ENCODE measurements at regions not wholly inside any gene's neighbourhood (a gene's known extent, or its start where the extent isn't known, plus 50 kb on each side); places are given as distances from the start of the nearest gene placed in this dataset.

DNA sequence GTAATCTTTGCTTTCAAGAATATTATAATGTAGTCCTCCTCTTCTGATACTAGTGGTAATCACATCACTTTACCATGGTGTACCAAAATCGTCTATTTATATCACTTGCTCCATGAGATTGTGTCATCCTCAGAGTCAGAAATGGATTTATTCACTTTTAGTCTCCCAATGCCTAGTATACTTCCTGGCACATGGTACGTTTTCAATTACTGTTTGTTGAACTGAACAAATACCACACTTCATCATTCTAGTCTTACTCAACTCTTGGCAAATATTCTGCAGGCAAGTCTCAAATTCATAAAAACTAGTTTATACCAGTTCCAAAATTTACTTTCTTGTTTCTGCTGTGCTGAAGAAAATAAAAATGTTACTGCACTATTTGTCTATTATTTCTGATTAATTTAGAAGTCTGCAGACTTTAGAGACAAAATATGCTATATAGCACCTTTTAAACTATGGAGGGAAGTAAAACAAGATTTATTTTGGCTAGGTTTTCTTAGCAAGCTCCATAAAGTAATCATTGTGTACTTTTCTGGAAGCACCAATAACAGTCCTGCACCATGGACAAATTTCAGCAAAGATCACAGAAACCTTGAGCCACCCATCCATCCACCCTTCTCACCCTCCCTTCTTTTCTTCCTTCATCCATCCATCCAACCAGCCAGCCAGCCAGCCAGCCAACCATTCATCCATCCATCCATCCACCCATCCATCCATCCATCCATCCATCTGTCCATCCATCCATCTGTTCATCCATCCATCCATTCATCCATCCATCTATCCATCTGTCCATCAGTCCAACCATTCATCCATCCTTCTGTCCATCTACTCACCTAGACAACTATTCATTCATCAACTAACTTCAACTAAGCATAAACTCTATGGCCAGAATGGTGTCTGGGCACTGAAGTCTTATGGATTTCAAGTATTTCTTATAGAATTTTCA lies 102.1 kb upstream of the STMND1 start:
- no peak for DNase-seq
- Histone ChIP-seq H3K36me3 (no peaks in the 10 kb centered on the region), H3K27ac (no peak overlapping the region), H3K4me3 (no peak overlapping the region), H3K4me1 (peaks cover 0 to 6% (median 5%) of the 10 kb centered on the region in 4 donors), H3K9me3 (no peaks in the 10 kb centered on the region), H3K27me3 (no peaks in the 10 kb centered on the region)
- peak; percentile 59 to 77 for ATAC-seq (ENCODE audit: low FRiP score in 2 of 2)
- WGBS, 2 donors = 22 to 26% methylated on average over 2 of the region's 2 CpGs
- TF ChIP-seq POLR2A (IDR thresholded peaks at IDR 0.05) = no peak
- TF ChIP-seq CTCF (IDR thresholded peaks at IDR 0.05) = no peak
- TF ChIP-seq EP300 (IDR thresholded peaks at IDR 0.05) = peak in 1 of 4 donors; percentile 58
- peak in 1 of 2 donors; percentile 51 for TF ChIP-seq POLR2AphosphoS5 (IDR thresholded peaks at IDR 0.05)

DNA sequence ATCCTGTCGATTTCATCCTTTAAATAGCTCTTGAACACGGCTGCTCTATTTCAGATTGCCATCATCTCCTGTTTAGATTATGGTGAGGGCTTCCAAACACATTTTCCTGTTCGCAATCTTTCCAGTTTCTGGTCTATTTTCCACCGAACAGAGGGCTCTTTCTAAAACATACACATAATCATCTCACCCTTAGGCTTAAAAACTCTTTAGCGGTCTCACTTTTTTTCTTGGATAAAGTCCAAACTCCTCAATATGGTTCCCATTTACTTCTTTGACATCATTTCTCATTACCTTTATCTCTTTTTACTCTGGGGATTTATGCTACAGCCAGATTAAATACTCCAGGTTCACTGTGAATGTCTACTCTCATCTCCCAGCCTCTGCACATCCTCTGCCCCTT lies 103.4 kb upstream of the STMND1 start:
- Histone ChIP-seq H3K4me3 (no peak overlapping the region), H3K9me3 (no peaks in the 10 kb centered on the region), H3K4me1 (peaks cover 0 to 6% (median 5%) of the 10 kb centered on the region in 4 donors), H3K27ac (no peak overlapping the region), H3K36me3 (no peaks in the 10 kb centered on the region), H3K27me3 (no peaks in the 10 kb centered on the region)
- no peak for TF ChIP-seq EP300 (IDR thresholded peaks at IDR 0.05)
- no peak for TF ChIP-seq CTCF (IDR thresholded peaks at IDR 0.05)
- TF ChIP-seq POLR2AphosphoS5 (IDR thresholded peaks at IDR 0.05) = no peak
- no peak for TF ChIP-seq POLR2A (IDR thresholded peaks at IDR 0.05)
- 45 to 46% methylated on average over 5 of the region's 5 CpGs for WGBS, 2 donors
- ATAC-seq (ENCODE audit: low FRiP score in 2 of 2) = no peak
- DNase-seq = no peak

- no peaks in the 10 kb centered on the region for H3K27me3 ChIP-seq
- H3K9me3 ChIP-seq = no peaks in the 10 kb centered on the region
- peaks cover 0 to 6% (median 5%) of the 10 kb centered on the region in 4 donors for H3K4me1 ChIP-seq
- WGBS, 2 donors = 89% methylated on average over 6 of the region's 6 CpGs
- H3K27ac ChIP-seq = no peak overlapping the region
- TF ChIP-seq CTCF (IDR thresholded peaks at IDR 0.05) (no peak), POLR2AphosphoS5 (IDR thresholded peaks at IDR 0.05) (no peak), EP300 (IDR thresholded peaks at IDR 0.05) (no peak), POLR2A (IDR thresholded peaks at IDR 0.05) (no peak)
- DNase-seq (no peak), ATAC-seq (ENCODE audit: low FRiP score in 2 of 2) (no peak)
- no peaks in the 10 kb centered on the region for H3K36me3 ChIP-seq
- H3K4me3 ChIP-seq = no peak overlapping the region
Observed at GRCh38 chr6:16995511-16996250, 106.2 kb upstream of the STMND1 start.

- WGBS, 2 donors = 77 to 89% methylated on average over 6 of the region's 6 CpGs
- DNase-seq (no peak), ATAC-seq (ENCODE audit: low FRiP score in 2 of 2) (no peak)
- TF ChIP-seq EP300 (IDR thresholded peaks at IDR 0.05) (no peak), POLR2A (IDR thresholded peaks at IDR 0.05) (no peak), POLR2AphosphoS5 (IDR thresholded peaks at IDR 0.05) (no peak), CTCF (IDR thresholded peaks at IDR 0.05) (no peak)
- Histone ChIP-seq H3K9me3 (no peaks in the 10 kb centered on the region), H3K4me3 (no peak overlapping the region), H3K36me3 (no peaks in the 10 kb centered on the region), H3K27ac (no peak overlapping the region), H3K27me3 (no peaks in the 10 kb centered on the region), H3K4me1 (peaks cover 0 to 5% (median 0%) of the 10 kb centered on the region in 4 donors)
Observed at GRCh38 chr6:16993396-16993795, 108.5 kb upstream of the STMND1 start.

Data from upper lobe of left lung (tissue), 6 donors.